Transverse colon (tissue), 4 donors: ENCODE measurements at regions not wholly inside any gene's neighbourhood (a gene's known extent, or its start where the extent isn't known, plus 50 kb on each side); places are given as distances from the start of the nearest gene placed in this dataset.
A peak's percentile ranks its signal among the peaks of the same experiment; 100 is the strongest.

ENCODE experiments used
- DNase-seq: peaks from one replicate; pipeline ENCODE4 v3.0.0-alpha.2; 2019
- H3K27ac ChIP-seq, 4 donors: fragments of 200-600 bp; sonication (generic); 2 replicates each; pipeline ENCODE4 v1.5.1; 2016 to 2018; ENCODE audit warnings: inconsistent platforms in 4 of 4
- H3K27me3 ChIP-seq: fragments of 200-600 bp; sonication (generic); 2 replicates; pipeline ENCODE4 v1.5.1; 2017; ENCODE audit warnings: inconsistent platforms
- H3K36me3 ChIP-seq, 4 donors: fragments of 200-600 bp; sonication (generic); 2 replicates each; pipeline ENCODE4 v1.5.1; 2017 to 2019; ENCODE audit warnings: inconsistent platforms in 4 of 4
- H3K4me1 ChIP-seq, 4 donors: fragments of 200-600 bp; sonication (generic); 2 replicates each; pipeline ENCODE4 v1.5.1; 2017 to 2020; ENCODE audit warnings: inconsistent platforms in 4 of 4
- H3K4me3 ChIP-seq, 4 donors: fragments of 200-600 bp; sonication (generic); 1 replicate in 1 of 4; 2 replicates in 3 of 4; pipeline versions ENCODE4 v1.5.1 to v1.6.1; 2017 to 2019; ENCODE audit warnings: inconsistent platforms in 4 of 4
- H3K9me3 ChIP-seq, 2 donors: fragments of 200-600 bp; sonication (generic); 2 replicates each; pipeline ENCODE4 v1.5.1; 2017 to 2019; ENCODE audit warnings: inconsistent platforms in 2 of 2
- CTCF ChIP-seq, 5 experiments: fragments of 200-600 bp in 3 of 5; fragments of 450-650 bp in 2 of 5; sonication (generic) in 3 of 5; IDR thresholded peaks; 1 replicate in 2 of 5; 2 replicates in 3 of 5; pipeline ENCODE4 v1.5.1; 2016 to 2017; ENCODE audit warnings: antibody characterized with exemption in 5 of 5, inconsistent platforms in 3 of 5, mild to moderate bottlenecking in 2 of 5, moderate library complexity in 1 of 5
- EP300 ChIP-seq: sonication (generic); formaldehyde crosslinking; IDR thresholded peaks from one replicate; pipeline ENCODE4 v1.6.1; 2017; ENCODE audit warnings: antibody characterized with exemption, low read depth
- POLR2A ChIP-seq: fragments of 450-650 bp; IDR thresholded peaks from one replicate; pipeline ENCODE4 v1.6.1; 2016; ENCODE audit warnings: antibody characterized with exemption, mild to moderate bottlenecking, moderate library complexity
- POLR2AphosphoS5 ChIP-seq, 3 donors: sonication (generic); formaldehyde crosslinking; IDR thresholded peaks; one replicate each; pipeline ENCODE4 v1.6.1; 2016; ENCODE audit warnings: antibody characterized with exemption in 3 of 3
- WGBS, 2 donors: methylation state at CpG; one replicate each; pipeline ENCODE4 v1.1.5; 2018; ENCODE audit warnings: low coverage in 1 of 2; 5-methylcytosine and 5-hydroxymethylcytosine counted together
- in situ Hi-C, 4 donors: fragments of 200-750 bp; cut with MboI; loops; one replicate each; pipeline versions ENCODE4 v1.15.0 to v1.15.1; 2017; ENCODE audit warnings: low sequenced_read_pairs in 3 of 4, low pct_ligation_motif_present in 1 of 4, low pct_unique_long_range_greater_than_20kb in 1 of 4
- intact Hi-C: fragments of 100-400 bp; cut with DNase I; formaldehyde crosslinking; loops from one replicate; pipeline ENCODE4 v1.15.1; 2023; ENCODE audit warnings: low total_unique reads

GRCh38 chr2:211027976-211028375 is 471.6 kb downstream of the CPS1 start:
- Histone ChIP-seq H3K27me3 (no peaks in the 10 kb centered on the region), H3K4me3 (no peak overlapping the region), H3K4me1 (no peaks in the 10 kb centered on the region), H3K9me3 (peaks cover 0 to 6% of the 10 kb centered on the region in 2 donors), H3K36me3 (no peaks in the 10 kb centered on the region), H3K27ac (no peak overlapping the region)
- in situ Hi-C loops (no loop called here), intact Hi-C loops (no loop called here)
- no peak for TF ChIP-seq POLR2AphosphoS5 (IDR thresholded peaks at IDR 0.05)
- no peak for TF ChIP-seq CTCF (IDR thresholded peaks at IDR 0.05)
- no peak for TF ChIP-seq POLR2A
- no peak for TF ChIP-seq EP300
- DNase-seq = no peak

GRCh38 chr2:211033765-211034164 is 477.4 kb downstream of the CPS1 start:
- in situ Hi-C loops = no loop called here
- Histone ChIP-seq H3K36me3 (no peaks in the 10 kb centered on the region), H3K27ac (no peak overlapping the region), H3K4me1 (no peaks in the 10 kb centered on the region), H3K27me3 (no peaks in the 10 kb centered on the region), H3K9me3 (no peaks in the 10 kb centered on the region), H3K4me3 (no peak overlapping the region)
- DNase-seq = no peak
- TF ChIP-seq CTCF (IDR thresholded peaks at IDR 0.05) (no peak), POLR2A (no peak), EP300 (no peak), POLR2AphosphoS5 (IDR thresholded peaks at IDR 0.05) (no peak)
- WGBS, 2 donors = 52 to 85% methylated on average over 2 of the region's 2 CpGs
- intact Hi-C loops = no loop called here

- H3K9me3 ChIP-seq = no peaks in the 10 kb centered on the region
- H3K27me3 ChIP-seq = no peaks in the 10 kb centered on the region
- intact Hi-C loops (no loop called here), in situ Hi-C loops (no loop called here)
- no peak for DNase-seq
- H3K4me1 ChIP-seq = no peaks in the 10 kb centered on the region
- no peaks in the 10 kb centered on the region for H3K36me3 ChIP-seq
- TF ChIP-seq POLR2A = no peak
- peak; percentile 27 to 48 (median 36) for TF ChIP-seq CTCF (IDR thresholded peaks at IDR 0.05)
- no peak overlapping the region for H3K27ac ChIP-seq
- H3K4me3 ChIP-seq = no peak overlapping the region
- WGBS, 2 donors = 41 to 57% methylated on average over 4 of the region's 4 CpGs
These were observed 479.3 kb downstream of the CPS1 start for GRCh38 chr2:211035548-211036185.

- H3K4me3 ChIP-seq = no peak overlapping the region
- H3K27me3 ChIP-seq = no peaks in the 10 kb centered on the region
- no peaks in the 10 kb centered on the region for H3K36me3 ChIP-seq
- H3K27ac ChIP-seq = no peak overlapping the region
- 47 to 77% methylated on average over 2 of the region's 2 CpGs for WGBS, 2 donors
- H3K9me3 ChIP-seq = no peaks in the 10 kb centered on the region
- no peak for TF ChIP-seq POLR2AphosphoS5 (IDR thresholded peaks at IDR 0.05)
- no peak for TF ChIP-seq POLR2A
- TF ChIP-seq CTCF (IDR thresholded peaks at IDR 0.05) = no peak
- no peak for TF ChIP-seq EP300
- no peak for DNase-seq
- in situ Hi-C loops (no loop called here), intact Hi-C loops (no loop called here)
- no peaks in the 10 kb centered on the region for H3K4me1 ChIP-seq
These were observed 488.6 kb downstream of the CPS1 start for GRCh38 chr2:211045025-211045424.
